CD4-positive, alpha-beta T cell treated with Interleukin-1 beta for 1 hour (primary cell): ENCODE measurements at regions not wholly inside any gene's neighbourhood (a gene's known extent, or its start where the extent isn't known, plus 50 kb on each side); places are given as distances from the start of the nearest gene placed in this dataset.

ENCODE experiments used
- DNase-seq, 2 donors: peaks; one replicate each; pipeline ENCODE4 v3.0.0-alpha.2; 2020 to 2022

DNA sequence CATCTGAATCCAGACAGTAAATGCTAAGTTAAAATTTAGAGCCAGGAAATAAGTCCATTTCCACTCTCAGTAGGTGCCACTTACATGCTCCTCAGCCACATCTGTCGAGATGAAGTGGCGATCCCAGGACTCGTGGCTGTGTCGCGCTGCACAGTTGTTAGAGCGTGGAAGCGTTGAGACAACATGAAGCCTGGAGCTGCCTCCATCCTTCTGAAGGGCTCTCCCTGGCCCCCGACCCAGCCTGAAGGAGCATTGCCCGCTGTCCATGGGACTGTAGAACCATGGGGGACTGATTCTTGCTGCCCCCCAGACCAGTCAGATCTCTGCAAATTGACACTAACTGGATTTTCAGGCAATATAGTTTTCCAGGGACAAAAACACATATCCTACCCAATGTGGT is 58.9 kb downstream of the IRX1 start:
- no peak for DNase-seq

DNA sequence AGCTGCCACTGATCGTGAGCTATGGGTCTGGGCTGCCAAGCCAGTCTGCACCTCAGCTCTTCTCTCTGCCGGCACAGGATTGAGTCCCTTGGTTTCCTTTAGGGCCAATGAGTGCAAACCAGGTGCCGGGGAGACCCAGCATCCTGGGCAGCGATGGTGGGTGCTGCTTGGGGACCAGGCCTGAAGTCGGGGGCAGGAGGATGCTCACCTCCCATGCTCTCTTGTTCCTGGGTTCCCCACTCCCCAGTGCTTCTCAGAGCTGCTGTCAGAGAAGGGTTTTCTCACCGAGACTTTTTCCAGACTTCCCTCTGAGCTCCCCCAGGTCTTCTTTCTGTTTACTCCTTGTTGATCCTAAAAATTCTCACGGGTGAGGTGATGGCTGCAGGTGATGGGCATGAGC is 61.2 kb downstream of the IRX1 start:
- DNase-seq: no peak

DNA sequence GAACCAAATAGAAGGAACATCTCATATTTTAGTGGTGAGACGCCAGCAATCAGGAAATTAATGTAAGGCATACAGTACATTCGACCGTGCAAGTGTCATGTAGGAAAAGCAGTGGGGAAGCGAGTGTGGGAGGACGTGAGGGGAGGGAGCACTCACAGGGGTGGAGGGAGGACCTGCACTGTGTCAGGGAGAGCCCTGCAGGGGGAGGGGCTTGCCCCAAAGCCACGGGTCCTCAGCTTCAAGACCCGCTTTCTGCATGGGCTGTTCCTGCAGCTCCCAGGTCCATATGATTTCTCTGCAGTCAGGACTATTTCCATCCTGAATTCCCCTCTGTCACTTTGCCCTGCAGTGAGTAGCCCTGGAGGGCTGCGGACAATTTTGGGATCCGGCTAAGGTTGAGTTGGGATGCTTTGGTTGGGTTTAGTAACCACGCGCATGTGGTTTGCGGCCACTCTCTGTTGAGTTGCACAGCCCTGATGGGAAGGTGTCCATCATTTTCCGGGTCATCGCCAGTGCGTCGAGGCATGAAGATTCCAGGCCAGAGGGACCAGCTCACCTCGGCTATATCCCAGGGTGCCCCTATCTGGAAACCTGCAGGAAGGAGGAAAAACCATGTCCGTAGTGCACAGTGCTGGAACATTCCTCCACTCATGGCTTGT is 61.9 kb downstream of the IRX1 start:
- DNase-seq: no peak

DNA sequence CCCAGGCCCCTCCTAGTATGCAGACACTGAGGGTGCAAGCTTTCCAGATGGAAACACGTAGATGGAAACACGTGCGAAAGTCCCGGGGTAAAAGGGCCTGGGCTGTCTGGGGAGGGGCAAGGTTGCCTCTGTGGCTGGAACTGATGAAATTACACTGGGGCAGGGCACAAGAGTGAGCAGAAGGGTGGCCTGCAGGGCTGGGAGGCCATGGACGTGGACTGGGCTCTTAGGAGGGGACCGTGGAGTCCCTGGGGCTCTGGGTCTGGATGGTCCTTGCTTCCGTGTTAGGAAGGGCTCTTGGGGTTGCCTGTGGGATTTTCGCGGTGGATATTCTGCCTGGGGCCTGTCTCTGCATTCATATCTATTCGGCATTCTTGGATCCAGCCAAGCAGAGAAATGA is 63.3 kb downstream of the IRX1 start:
- no peak for DNase-seq

DNA sequence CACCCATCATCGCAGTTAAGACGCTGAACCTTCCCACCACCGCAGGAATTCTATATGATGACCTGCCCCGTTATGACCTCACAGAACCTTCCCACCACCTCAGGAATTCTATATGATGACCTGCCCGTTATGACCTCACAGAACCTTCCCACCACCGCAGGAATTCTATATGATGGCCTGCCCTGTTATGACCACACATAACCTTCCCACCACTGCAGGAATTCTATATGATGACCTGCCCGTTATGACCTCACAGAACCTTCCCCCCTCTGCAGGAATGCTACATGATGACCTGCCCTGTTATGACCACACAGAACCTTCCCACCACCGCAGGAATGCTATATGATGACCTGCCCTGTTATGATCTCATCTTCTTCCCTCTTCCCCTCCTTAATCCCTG is 64.3 kb downstream of the IRX1 start:
- DNase-seq: no peak

DNA sequence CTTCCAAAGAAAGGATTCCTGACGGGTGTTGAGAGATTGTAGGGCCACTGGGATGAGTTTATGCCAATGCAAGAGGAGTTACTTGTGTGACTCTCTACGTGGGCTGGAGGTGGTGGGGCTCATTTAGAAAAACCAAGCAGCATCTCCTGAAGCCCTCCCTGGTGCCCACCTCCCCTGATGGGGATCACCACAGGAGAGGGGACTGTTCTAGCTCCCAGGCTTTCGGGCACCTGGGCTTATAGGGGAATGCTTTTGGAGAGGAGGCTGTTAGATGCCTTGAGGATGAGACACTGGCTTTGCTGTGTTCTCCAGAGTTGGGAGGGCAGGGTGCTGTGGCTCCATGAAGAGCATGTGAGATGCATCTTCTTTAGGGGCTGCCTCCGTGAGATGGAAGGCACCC is 65.0 kb downstream of the IRX1 start:
- no peak for DNase-seq

DNA sequence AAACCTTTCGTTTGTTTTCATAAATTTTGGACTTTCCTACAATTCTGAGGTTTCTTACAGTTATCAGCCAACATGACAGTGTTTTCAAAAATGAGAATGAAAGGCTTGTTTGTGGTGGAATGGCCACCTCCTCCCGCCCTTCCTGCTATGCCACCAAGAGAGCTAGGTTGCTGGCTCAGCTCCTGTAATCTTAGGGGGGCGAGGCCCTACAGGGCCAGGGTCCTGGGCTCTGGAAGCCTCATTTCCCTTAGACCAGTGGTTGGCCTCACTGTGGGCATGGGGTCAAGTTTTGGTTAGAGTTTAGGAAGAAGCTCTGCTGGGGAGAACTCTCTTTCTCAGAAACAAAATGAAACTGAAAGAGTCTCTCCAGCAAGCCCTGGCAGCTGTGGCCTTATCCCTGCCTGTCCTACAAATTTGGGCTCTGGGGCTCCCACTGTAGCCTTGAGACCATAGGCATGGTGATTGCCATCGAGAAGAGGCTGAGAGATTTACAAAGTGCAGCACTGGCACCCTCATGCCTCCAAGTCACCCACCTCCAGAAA is 66.2 kb downstream of the IRX1 start:
- no peak for DNase-seq

DNA sequence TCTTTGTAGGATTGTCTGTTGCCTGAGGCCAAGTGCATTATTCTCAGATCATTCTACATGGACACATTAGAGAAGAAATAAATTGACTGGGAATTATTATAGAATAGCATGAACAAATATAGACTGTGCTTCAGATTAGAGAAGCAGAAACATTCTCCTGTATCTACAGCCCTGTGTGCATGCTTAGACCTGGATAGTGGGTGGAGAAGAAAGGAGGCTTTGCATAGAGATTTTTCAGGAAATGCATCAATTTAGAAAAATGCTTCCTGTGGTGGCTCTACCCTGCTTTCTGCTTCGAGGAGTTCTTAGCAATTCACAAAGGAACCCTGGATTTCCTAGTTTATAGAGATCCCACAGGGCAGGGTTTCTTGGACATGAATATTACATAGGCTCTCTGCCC is 66.7 kb downstream of the IRX1 start:
- no peak for DNase-seq

DNA sequence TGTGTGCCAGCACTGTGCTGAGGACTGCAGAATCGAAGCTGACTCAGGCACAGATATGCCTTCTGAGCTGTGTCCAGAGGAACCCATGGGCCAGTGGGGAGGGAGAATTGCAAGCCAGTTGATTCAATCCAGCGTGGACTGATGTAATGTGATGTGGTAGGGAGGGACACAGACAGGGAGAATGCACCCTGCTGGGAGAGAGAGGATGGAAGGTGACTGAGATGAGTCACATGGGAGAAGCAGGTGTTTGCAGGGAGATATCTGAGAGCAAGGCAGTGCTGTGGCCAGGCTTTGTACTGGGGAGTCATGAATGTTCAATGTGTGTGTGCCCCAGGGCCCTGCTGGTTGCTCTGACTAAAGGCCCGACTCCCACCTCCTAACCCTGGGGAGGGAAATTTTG is 75.7 kb downstream of the IRX1 start:
- no peak for DNase-seq

DNA sequence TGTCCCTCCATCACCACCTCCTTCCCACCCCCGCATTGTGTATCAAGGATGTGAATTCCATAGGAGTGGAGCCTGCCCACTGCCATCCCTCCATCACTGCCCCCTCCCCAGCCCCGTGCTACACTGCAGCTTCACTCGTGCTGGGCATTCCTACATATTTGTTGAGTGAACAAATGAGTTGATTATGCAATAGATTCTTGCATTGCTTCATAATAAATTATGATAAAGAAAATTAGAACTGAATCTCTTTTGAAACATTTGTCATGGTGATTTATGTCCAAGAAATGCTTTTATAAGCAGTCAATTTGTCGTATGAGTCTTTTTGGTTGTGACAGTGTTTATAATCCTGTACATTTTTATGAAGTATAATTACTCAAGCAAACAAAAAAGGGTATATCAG is 83.2 kb downstream of the IRX1 start:
- no peak for DNase-seq

DNA sequence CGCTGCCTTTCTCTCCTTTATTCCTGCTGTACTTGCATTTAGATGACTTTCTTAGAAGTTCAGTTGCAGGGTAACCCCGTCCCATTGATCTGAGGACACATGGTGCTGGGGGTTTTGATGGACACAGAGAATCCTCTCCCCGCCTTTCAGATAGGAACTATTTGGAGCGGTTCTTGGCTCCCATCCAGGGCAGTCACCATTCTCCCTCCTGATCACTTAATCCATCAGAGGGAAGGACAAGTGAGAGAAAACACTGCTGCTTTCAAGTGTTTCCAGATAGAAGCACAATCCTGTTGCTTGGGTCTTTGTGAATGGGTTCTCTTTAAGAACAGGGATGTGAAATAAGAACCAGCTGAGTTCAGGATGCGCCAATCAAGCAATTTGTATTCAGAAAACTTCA is 85.2 kb downstream of the IRX1 start:
- no peak for DNase-seq

DNA sequence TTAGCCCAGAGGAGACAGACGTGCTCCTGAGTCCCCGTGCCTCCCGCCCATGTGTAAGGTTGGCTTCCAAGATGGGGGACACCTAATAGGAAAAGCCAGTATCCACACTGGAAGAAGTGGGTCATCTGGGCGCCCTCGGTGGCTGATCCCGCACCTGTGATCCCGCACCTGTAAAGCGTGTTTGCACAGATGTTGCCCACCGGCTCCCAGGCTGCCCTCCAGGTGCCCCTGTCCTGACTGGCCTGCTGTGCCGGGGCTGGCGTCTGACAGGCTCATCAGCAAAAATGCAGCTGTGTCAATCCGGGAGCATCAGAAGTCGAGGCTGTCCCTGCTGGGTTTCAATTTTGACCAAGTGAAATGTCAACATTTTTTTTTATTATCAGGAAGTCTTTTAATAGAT is 88.5 kb downstream of the IRX1 start:
- DNase-seq: no peak

DNA sequence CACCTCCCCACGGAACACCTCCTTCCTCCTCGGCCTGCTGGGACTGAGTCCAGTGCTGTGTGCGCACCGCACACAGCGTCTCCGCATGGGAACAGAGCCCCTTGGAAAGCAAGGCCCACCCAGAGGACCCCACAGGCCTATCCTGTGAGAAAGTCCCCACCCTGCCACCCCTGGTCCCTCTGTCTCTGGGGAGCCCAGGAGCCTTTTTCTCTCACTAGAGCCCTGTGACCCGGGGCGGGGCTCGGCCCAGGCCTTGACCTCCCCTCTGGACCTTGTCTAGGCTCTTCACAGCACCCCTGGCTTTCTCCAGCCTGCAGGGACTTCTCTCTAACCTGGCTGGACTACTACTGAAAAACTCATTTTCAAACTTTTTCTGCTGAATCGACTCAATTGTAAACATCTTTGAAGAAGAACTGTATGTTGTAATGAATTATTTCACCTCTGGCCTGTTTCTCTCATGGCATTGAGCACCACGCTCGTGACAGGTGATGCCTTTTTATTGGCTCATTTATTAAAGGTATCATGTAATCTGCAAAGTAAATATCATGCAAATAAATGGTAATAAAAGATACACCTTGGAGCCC is 89.2 kb downstream of the IRX1 start:
- no peak for DNase-seq

DNA sequence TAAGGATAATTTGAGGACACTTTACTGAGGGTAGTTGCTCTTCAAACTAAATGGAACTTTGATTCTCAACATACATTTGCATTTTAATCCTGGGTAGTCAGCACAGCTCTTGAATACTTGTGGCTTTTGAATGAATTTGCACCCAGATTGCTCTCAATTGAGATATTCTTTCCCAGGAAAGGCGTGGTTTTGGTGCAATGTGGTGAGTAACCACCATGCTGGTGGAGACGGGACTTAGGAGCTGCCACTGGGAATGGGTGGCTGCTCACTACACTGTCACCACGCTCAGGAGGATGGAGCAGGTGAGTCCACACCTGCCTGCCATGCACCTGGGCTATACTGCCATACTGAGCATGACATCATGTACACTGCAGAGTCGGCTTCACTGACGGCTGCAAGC is 99.2 kb downstream of the IRX1 start:
- DNase-seq: no peak

DNA sequence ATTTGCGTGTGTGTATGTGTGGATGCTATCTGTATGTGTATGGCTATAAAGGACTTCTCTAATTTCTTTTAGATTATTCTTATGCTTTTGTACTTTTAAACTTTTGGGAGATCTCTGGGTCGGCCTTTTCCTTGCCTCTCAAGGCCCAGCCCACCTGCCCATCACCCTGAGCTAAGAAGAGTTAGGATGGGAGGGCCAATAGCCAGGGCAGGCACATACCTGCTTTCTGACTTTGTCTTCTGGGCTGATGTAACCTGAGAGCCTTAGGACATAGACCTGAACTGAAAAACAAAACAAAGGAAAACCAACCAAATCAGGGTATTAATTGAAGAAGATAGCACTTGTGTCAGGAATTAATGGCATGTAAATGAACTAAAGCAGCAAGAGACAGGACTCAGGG is 100.2 kb downstream of the IRX1 start:
- DNase-seq: no peak

DNA sequence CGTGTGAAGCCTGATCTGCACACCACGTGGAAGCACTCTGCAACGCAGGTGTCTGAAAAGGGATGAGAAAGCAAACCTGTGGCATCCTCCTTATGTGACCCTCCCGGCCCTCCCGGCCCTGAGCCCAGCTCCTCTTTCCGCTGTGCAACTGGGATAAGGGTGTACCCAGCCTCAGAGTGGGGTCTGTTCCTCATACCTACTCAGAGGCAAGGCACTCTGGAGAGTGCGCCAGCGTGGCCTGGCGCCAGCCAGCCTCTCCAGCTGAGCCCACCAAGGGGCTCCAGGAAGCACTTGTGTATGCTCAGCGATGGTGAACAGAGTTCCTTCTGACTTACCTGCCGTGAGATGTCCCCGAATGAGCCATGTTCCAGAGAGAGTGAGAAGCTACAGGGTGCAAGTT is 102.8 kb downstream of the IRX1 start:
- no peak for DNase-seq

DNA sequence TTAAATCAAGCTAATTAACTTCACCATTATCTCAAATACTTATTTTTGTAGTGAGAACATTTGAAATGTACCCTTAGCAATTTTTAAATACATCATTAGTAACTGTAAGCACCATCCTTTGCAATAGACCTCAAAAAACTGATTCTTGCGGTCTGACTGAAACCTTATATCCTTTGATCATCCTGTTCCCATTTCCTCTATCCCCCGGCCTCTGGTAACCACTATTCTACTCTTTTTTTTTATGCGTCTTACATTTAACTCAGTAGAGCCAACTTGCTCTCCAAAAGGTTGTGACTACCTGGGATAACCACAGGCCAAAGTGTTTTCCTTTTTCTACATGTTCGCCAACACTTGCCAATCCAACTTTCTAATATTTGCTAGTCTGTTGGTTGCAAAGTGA is 106.1 kb downstream of the IRX1 start:
- no peak for DNase-seq

DNA sequence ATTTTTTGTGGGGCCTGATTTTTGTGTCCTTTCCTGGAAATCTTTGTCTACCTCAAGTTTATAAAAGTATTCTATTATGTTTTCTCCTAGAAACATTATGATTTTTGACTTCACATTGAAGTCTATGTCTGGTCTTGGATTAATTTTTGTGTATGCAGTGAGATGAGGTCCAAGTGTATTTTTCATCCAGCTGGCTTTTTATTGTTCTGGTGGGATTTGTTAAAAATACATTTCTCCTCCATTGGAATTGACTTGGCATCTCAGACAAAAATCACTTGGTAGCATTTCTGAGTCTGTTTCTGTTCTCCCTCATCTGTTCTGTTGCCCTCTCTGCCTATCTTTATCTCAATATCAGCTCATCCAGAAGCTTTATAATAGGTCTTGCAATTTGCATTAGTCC is 109.0 kb downstream of the IRX1 start:
- no peak for DNase-seq

DNA sequence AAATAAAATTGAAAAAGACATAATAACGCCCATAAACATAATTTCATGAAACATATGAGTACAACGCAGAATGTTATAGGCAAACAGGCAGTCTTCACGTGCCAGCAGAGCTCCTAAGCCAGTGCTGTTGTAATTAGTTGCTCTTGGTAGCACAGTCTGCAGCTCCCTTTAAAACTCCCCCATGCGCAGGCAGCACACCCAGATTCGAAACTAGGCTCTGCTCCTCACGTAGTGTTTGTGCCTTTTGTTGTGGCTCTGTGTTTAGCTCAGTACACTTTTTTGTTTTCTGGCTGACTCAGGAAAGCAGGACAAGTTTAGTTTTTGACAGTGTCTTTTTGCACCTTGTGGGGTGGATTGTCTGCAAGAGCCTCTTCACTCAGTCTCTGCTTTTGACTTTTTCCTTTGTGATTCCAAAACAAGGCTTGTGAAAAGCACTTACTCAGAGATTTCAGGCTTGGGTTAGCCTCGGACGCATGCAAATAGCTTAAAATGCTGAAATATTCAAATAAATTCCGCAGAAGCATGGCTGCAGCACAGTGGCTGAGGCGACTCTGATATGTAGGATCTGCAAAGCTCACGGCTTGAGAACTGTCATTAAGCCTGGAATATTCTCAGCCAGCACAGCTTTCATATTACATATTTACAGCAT is 113.6 kb downstream of the IRX1 start:
- no peak for DNase-seq

DNA sequence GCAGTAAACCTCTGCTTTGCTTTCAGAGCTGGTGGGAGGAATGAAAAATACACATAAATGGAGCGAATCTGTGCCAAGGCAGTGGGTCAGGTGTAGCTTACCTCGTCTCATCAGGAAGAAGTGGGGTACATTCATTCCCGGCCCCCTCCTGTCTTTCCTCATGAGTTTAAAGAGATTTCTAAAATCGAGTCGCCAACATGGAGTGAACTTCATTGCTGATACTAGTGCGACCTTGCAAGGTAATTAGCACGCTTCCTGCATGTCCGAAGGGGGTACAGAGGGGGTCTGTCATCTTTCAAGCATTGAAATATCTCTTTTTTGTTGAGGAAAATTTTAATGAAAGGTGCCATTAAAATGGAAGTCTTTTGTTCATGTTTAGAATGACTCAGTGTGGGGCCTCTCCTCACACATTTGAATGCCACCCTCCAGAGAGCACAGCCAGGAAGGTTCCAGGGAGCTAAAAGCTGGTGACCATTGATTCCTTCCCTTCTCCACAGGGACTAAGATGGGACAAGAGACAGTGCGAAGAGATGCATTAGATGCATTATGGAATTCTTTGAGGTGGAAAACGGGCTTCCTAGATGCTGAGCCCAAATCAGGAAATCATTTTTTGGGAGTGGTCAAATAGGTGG is 114.2 kb downstream of the IRX1 start:
- DNase-seq: no peak

DNA sequence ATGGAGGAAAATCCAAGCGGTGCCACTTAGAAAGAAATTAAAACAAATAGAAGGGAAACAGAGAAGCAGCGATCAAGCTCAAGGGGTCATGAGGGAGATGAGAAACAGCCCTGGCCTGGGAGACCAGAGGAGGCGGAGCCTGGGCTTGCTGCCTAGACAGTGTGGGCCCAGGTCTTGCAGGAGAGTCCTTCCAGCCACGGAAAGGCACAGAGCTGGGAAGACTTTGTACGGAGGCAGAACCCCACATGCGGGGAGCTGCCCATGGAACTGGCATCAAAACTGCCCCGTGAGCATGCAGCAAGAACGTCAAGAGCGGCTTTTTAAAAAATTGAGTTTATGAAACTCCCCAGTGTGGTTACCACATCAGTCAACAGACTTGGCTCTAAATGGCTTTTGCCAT is 119.4 kb downstream of the IRX1 start:
- no peak for DNase-seq

DNA sequence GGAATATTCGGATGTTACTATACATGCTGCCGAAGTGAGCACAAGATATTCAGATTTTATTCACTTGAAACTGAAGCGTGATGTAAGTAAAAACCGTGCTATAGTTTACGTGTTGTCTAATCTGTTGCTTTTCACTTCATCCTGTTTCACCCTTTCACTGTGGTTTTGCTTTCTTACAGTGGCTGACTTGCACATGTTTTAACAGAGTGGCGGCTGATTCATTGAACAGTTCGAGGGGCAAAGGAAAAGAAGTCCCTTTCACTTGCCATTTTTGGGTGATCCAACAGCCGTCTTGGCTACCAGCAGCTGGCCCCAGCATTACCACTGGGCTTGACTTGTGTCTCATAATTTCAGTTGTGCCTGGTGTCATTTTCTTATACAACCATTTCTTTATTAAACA is 134.0 kb downstream of the IRX1 start:
- DNase-seq: no peak

DNA sequence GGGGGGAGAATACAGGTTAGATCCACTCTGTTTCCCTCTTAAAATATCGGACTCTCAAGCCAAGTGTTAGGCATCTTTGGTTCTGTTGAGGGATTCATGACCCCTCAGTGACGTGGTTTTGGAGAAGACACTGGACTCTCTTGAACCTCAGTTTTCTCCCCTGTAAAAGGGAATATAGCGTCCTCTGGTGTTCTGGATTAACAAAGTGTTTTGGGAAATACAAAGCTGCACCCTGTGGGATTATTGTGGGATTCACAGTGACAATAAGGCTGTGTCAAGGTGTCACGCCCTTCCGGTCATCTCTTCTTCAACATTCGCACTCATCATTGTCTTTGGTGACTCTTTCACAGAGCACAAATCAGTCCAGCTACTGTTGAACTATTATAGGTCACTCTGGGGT is 139.0 kb downstream of the IRX1 start:
- DNase-seq: no peak

DNA sequence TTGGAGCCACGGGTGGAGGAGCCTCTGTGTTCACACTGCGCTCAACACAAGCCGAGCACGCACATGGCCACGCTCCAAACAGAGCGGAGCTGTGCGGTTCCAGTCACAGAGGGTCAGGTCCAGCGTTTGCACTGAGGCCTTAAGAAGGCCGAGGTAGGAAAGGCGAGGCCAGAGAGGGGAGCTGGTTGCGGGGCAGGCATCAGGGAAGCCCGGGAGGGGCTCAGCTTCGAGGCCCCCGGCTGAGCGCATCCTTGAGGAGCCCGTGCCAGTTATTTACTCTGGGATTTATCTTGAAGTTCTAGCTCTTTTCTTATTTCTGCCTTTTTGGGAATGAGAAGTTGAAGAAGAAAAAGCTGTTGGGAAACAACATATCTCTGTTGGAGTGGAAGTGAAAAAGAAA is 140.8 kb downstream of the IRX1 start:
- DNase-seq: no peak
